H9 (cell line): ENCODE measurements at regions not wholly inside any gene's neighbourhood (a gene's known extent, or its start where the extent isn't known, plus 50 kb on each side); places are given as distances from the start of the nearest gene placed in this dataset.

Source experiments
- DNase-seq: peaks from one replicate; pipeline ENCODE4 v3.0.0-alpha.2; 2017
- H2AFZ ChIP-seq: one replicate; pipeline ENCODE4 v1.6.1; 2013; ENCODE audit warnings: mild to moderate bottlenecking, low read length, control low read depth, moderate library complexity
- H2AK5ac ChIP-seq: 2 replicates; pipeline ENCODE4 v1.6.1; 2013; ENCODE audit warnings: low read length, control low read depth, mixed read lengths; ENCODE audit not compliant: insufficient read length
- H2BK120ac ChIP-seq: one replicate; pipeline ENCODE4 v1.6.1; 2013; ENCODE audit warnings: low read depth, mild to moderate bottlenecking, low read length, control low read depth, inconsistent platforms; ENCODE audit not compliant: poor library complexity, severe bottlenecking
- H2BK12ac ChIP-seq: 2 replicates; pipeline ENCODE4 v1.6.1; 2013; ENCODE audit warnings: low read length, control low read depth, mixed read lengths, low read depth; ENCODE audit not compliant: insufficient read length
- H2BK15ac ChIP-seq: 2 replicates; pipeline ENCODE4 v1.6.1; 2013; ENCODE audit warnings: low read depth, low read length, control low read depth
- H2BK20ac ChIP-seq: one replicate; pipeline ENCODE4 v1.6.1; 2013; ENCODE audit warnings: low read depth, mild to moderate bottlenecking, low read length, control low read depth, inconsistent platforms; ENCODE audit not compliant: poor library complexity, severe bottlenecking
- H2BK5ac ChIP-seq: 2 replicates; pipeline ENCODE4 v1.6.1; 2013; ENCODE audit warnings: low read length, control low read depth, mixed read lengths; ENCODE audit not compliant: insufficient read length
- H3K14ac ChIP-seq: 2 replicates; pipeline ENCODE4 v1.6.1; 2013; ENCODE audit warnings: low read length, control low read depth; ENCODE audit not compliant: insufficient read depth
- H3K18ac ChIP-seq: 2 replicates; pipeline ENCODE4 v1.6.1; 2013; ENCODE audit warnings: low read depth, mild to moderate bottlenecking, mixed read lengths, low read length, control low read depth; ENCODE audit not compliant: insufficient read length
- H3K23ac ChIP-seq: 2 replicates; pipeline ENCODE4 v1.6.1; 2013; ENCODE audit warnings: low read length, control low read depth, mixed read lengths, low read depth; ENCODE audit not compliant: insufficient read length
- H3K23me2 ChIP-seq: 2 replicates; pipeline ENCODE4 v1.6.1; 2013; ENCODE audit warnings: low read depth, mild to moderate bottlenecking, mixed read lengths, low read length, control low read depth; ENCODE audit not compliant: insufficient read length, poor library complexity, severe bottlenecking
- H3K27ac ChIP-seq: 2 replicates; pipeline ENCODE4 v1.5.1; 2013; ENCODE audit warnings: low read length, control low read depth, mixed read lengths, low read depth; ENCODE audit not compliant: insufficient read length
- H3K27me3 ChIP-seq: 2 replicates; pipeline ENCODE4 v1.6.1; 2013; ENCODE audit warnings: low read length, control low read depth, inconsistent platforms; ENCODE audit not compliant: insufficient read depth
- H3K4ac ChIP-seq: 2 replicates; pipeline ENCODE4 v1.6.1; 2013; ENCODE audit warnings: low read depth, mild to moderate bottlenecking, control low read depth, inconsistent platforms, low read length, moderate library complexity
- H3K4me1 ChIP-seq: 2 replicates; pipeline ENCODE4 v1.6.1; 2013; ENCODE audit warnings: low read length, control low read depth, inconsistent platforms; ENCODE audit not compliant: insufficient read depth
- H3K4me2 ChIP-seq: 2 replicates; pipeline ENCODE4 v1.6.1; 2013; ENCODE audit warnings: low read length, control low read depth, mixed read lengths; ENCODE audit not compliant: insufficient read length, insufficient read depth
- H3K56ac ChIP-seq: 2 replicates; pipeline ENCODE4 v1.6.1; 2013; ENCODE audit warnings: low read depth, mild to moderate bottlenecking, mixed read lengths, low read length, control low read depth; ENCODE audit not compliant: insufficient read length
- H3K79me1 ChIP-seq: 2 replicates; pipeline ENCODE4 v1.6.1; 2013; ENCODE audit warnings: low read depth, mild to moderate bottlenecking, moderate library complexity, low read length, control low read depth, inconsistent platforms; ENCODE audit not compliant: insufficient read depth, poor library complexity, severe bottlenecking
- H3K79me2 ChIP-seq: 2 replicates; pipeline ENCODE4 v1.6.1; 2013; ENCODE audit warnings: low read length, control low read depth, inconsistent platforms; ENCODE audit not compliant: insufficient read depth
- H3K9ac ChIP-seq: 2 replicates; pipeline ENCODE4 v1.6.1; 2013; ENCODE audit warnings: low read length, control low read depth, mixed read lengths; ENCODE audit not compliant: insufficient read length; ENCODE audit errors: extremely low read depth
- H3K9me3 ChIP-seq: one replicate; pipeline ENCODE4 v1.6.1; 2013; ENCODE audit warnings: low read depth, low read length, inconsistent platforms; ENCODE audit not compliant: control insufficient read depth
- H3T11ph ChIP-seq: one replicate; pipeline ENCODE4 v1.6.1; 2013; ENCODE audit warnings: mild to moderate bottlenecking, low read length, control low read depth, inconsistent platforms
- H4K20me1 ChIP-seq: one replicate; pipeline ENCODE4 v1.6.1; 2013; ENCODE audit not compliant: control insufficient read depth, insufficient read length, insufficient read depth
- H4K5ac ChIP-seq: 2 replicates; pipeline ENCODE4 v1.6.1; 2013; ENCODE audit warnings: low read depth, mild to moderate bottlenecking, mixed read lengths, low read length, control low read depth; ENCODE audit not compliant: insufficient read length
- H4K8ac ChIP-seq: replicated peaks from 2 replicates; pipeline ENCODE4 v1.6.1; 2013; ENCODE audit warnings: low read length, control low read depth, mixed read lengths, low read depth; ENCODE audit not compliant: insufficient read length
- H4K91ac ChIP-seq: 2 replicates; pipeline ENCODE4 v1.6.1; 2013; ENCODE audit warnings: low read depth, mild to moderate bottlenecking, moderate library complexity, mixed read lengths, low read length, control low read depth; ENCODE audit not compliant: insufficient read length
- H3K27ac Mint-ChIP-seq, 3 experiments: 2 replicates in 2 of 3; 3 replicates in 1 of 3; pipeline ENCODE4 v1.8.0; 2020 to 2021; ENCODE audit warnings: mixed read lengths in 3 of 3, mild to moderate bottlenecking in 1 of 3, moderate library complexity in 1 of 3
- H3K27me3 Mint-ChIP-seq: 2 replicates; pipeline ENCODE4 v1.8.0; 2021; ENCODE audit warnings: low read depth, mild to moderate bottlenecking, moderate library complexity, mixed read lengths
- H3K36me3 Mint-ChIP-seq, 3 experiments: 2 replicates in 2 of 3; 3 replicates in 1 of 3; pipeline ENCODE4 v1.8.0; 2020 to 2021; ENCODE audit warnings: low read depth in 3 of 3, mixed read lengths in 3 of 3; ENCODE audit not compliant: insufficient read depth in 1 of 3
- H3K4me1 Mint-ChIP-seq, 2 experiments: 2 replicates each; pipeline ENCODE4 v1.8.0; 2020; ENCODE audit warnings: mixed read lengths in 2 of 2
- H3K4me3 Mint-ChIP-seq, 2 experiments: 2 replicates in 1 of 2; 3 replicates in 1 of 2; pipeline ENCODE4 v1.8.0; 2020 to 2021; ENCODE audit warnings: mild to moderate bottlenecking in 2 of 2, mixed read lengths in 2 of 2, moderate library complexity in 1 of 2
- H3K9me3 Mint-ChIP-seq, 2 experiments: 2 replicates in 1 of 2; 3 replicates in 1 of 2; pipeline ENCODE4 v1.8.0; 2020; ENCODE audit warnings: mild to moderate bottlenecking in 2 of 2, mixed read lengths in 2 of 2, moderate library complexity in 1 of 2
- CTCF ChIP-seq: fragments of 200-600 bp; sonication (generic); conservative IDR thresholded peaks from 3 replicates; pipeline ENCODE4 v1.8.0; 2021; ENCODE audit warnings: antibody characterized with exemption, mild to moderate bottlenecking
- WGBS: extraction: QIAGEN DNeasy Blood & Tissue Kit; methylation state at CpG from one replicate; pipeline ENCODE4 v1.1.7; 2013; ENCODE audit warnings: missing lambda C conversion rate, low lambda C conversion rate, mixed read lengths; ENCODE audit not compliant: insufficient read length; ENCODE audit errors: extremely low coverage; 5-methylcytosine and 5-hydroxymethylcytosine counted together

GRCh38 chr4:29213020-29213419 is 1507.1 kb upstream of the PCDH7 start:
- Histone ChIP-seq H2BK12ac (no peak overlapping the region), H3K79me1 (no peaks in the 10 kb centered on the region), H2BK20ac (no peak overlapping the region), H3K23me2 (no peaks in the 10 kb centered on the region), H2BK120ac (no peak overlapping the region), H3K4ac (no peak overlapping the region), H3K27me3 (no peaks in the 10 kb centered on the region), H3K4me1 (no peaks in the 10 kb centered on the region), H4K5ac (no peak overlapping the region), H3K14ac (no peak overlapping the region), H2AFZ (no peak overlapping the region), H2AK5ac (no peak overlapping the region), H3T11ph (no peak overlapping the region), H3K18ac (no peak overlapping the region), H3K56ac (no peak overlapping the region), H4K91ac (no peak overlapping the region), H3K79me2 (no peaks in the 10 kb centered on the region), H3K9ac (no peak overlapping the region), H3K27ac (no peak overlapping the region), H4K8ac (no peak overlapping the region), H2BK15ac (no peak overlapping the region), H4K20me1 (no peaks in the 10 kb centered on the region), H3K23ac (no peak overlapping the region), H3K9me3 (no peaks in the 10 kb centered on the region), H2BK5ac (no peak overlapping the region), H3K4me2 (no peak overlapping the region)
- TF ChIP-seq CTCF: no peak
- H3K4me1 Mint-ChIP-seq: no peaks in the 10 kb centered on the region
- 100% methylated on average over 1 of the region's 1 CpG for WGBS
- no peaks in the 10 kb centered on the region for H3K27me3 Mint-ChIP-seq
- no peaks in the 10 kb centered on the region for H3K9me3 Mint-ChIP-seq
- H3K36me3 Mint-ChIP-seq: no peaks in the 10 kb centered on the region
- no peak for DNase-seq
- H3K27ac Mint-ChIP-seq: no peak overlapping the region
- H3K4me3 Mint-ChIP-seq: no peak overlapping the region
